ENCODE measurements at regions not wholly inside any gene's neighbourhood (a gene's known extent, or its start where the extent isn't known, plus 50 kb on each side); places are given as distances from the start of the nearest gene placed in this dataset.

DNA sequence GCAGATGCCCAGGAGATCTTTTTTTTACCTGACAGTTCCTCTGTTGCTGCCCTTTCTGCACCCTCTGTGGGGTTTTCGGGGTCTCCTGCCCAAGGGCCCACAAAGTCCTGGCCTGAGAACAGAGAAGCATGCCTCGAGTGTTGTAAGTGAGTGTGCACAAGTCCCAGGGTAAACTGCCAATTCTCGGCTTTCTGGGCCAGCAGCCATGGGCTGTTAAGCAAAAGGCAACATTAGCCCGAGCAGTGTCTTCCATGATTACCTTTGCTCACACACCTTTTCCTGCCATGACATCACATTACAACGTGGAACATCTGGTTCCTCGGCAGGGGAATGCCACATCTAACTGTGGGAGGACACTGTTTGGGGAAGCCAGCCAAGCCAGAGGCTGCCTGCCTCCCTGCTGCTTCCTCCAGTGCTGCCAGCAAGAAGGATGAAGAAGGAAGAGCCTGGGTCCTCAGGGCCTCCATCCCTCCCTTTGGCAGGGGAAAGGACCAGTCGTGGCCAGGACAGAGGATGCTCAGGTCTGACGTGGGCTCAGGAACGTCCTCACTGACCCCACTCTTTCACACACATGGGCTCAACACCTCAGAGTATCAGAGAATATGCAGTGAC lies 485.9 kb downstream of the OMA1 start:
- no peak for TF ChIP-seq FOXP2 (optimal IDR thresholded peaks at IDR 0.05; ENCODE audit: borderline replicate concordance, extremely low read depth, extremely low read length, insufficient read depth)
- no peak for TF ChIP-seq POLR2AphosphoS5 (IDR thresholded peaks at IDR 0.05; ENCODE audit: low read depth, low read length)
- TF ChIP-seq TAF1 (IDR thresholded peaks at IDR 0.05; ENCODE audit: borderline replicate concordance, insufficient read depth, low read length): no peak
- TF ChIP-seq SIN3A (IDR thresholded peaks at IDR 0.05; ENCODE audit: borderline replicate concordance, insufficient read depth, low read length): no peak

DNA sequence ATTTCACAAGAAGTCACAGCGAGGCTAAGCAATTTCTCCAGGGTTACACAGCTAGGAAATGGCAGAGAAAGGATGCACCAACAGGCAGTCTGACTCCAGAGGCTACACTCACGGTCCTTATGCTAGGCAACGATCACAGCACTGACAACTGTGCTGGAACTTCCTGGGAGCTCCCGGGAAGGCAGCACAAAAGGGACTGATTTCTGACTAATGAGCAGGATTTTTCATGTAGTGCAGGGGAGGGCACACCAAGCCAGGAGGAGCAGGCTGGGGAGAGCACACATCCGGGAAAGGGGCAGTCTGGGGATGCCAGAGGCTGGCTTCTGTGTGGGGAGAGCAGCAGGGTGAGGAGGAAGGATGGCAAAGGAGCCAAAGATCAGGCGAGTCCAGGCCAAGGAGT lies 486.7 kb downstream of the OMA1 start:
- TF ChIP-seq, protein P1, sequence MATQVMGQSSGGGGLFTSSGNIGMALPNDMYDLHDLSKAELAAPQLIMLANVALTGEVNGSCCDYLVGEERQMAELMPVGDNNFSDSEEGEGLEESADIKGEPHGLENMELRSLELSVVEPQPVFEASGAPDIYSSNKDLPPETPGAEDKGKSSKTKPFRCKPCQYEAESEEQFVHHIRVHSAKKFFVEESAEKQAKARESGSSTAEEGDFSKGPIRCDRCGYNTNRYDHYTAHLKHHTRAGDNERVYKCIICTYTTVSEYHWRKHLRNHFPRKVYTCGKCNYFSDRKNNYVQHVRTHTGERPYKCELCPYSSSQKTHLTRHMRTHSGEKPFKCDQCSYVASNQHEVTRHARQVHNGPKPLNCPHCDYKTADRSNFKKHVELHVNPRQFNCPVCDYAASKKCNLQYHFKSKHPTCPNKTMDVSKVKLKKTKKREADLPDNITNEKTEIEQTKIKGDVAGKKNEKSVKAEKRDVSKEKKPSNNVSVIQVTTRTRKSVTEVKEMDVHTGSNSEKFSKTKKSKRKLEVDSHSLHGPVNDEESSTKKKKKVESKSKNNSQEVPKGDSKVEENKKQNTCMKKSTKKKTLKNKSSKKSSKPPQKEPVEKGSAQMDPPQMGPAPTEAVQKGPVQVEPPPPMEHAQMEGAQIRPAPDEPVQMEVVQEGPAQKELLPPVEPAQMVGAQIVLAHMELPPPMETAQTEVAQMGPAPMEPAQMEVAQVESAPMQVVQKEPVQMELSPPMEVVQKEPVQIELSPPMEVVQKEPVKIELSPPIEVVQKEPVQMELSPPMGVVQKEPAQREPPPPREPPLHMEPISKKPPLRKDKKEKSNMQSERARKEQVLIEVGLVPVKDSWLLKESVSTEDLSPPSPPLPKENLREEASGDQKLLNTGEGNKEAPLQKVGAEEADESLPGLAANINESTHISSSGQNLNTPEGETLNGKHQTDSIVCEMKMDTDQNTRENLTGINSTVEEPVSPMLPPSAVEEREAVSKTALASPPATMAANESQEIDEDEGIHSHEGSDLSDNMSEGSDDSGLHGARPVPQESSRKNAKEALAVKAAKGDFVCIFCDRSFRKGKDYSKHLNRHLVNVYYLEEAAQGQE (IDR thresholded peaks at IDR 0.05; ENCODE audit: insufficient read depth in 1 of 2, low read depth in 2 of 2, low read length in 2 of 2): no peak
- TF ChIP-seq POLR2AphosphoS5 (IDR thresholded peaks at IDR 0.05; ENCODE audit: low read depth, low read length) (no peak), TAF1 (IDR thresholded peaks at IDR 0.05; ENCODE audit: borderline replicate concordance, insufficient read depth, low read length) (no peak), FOXP2 (optimal IDR thresholded peaks at IDR 0.05; ENCODE audit: borderline replicate concordance, extremely low read depth, extremely low read length, insufficient read depth) (no peak), SIN3A (IDR thresholded peaks at IDR 0.05; ENCODE audit: borderline replicate concordance, insufficient read depth, low read length) (no peak)

DNA sequence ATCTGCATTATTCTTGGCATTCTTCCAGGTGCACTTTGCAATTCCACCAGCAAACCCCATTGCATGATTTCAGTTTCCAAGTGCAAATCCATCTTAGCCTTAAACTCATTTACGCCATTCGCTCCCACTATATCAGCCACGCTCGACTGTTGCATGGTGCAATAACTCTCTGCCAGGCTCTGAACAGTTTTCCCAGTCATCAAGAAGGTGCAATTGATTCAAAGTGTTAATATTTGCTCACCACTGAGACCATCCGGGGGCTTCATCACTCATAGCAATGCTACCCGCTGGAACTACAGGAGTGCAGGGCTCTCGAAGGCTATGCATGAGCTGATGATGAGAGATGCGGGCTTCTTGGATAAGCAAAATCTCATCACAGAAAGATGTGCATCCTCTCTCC lies 488.2 kb downstream of the OMA1 start:
- TF ChIP-seq POLR2AphosphoS5 (IDR thresholded peaks at IDR 0.05; ENCODE audit: low read depth, low read length) (no peak), TAF1 (IDR thresholded peaks at IDR 0.05; ENCODE audit: borderline replicate concordance, insufficient read depth, low read length) (no peak), SIN3A (IDR thresholded peaks at IDR 0.05; ENCODE audit: borderline replicate concordance, insufficient read depth, low read length) (no peak), FOXP2 (optimal IDR thresholded peaks at IDR 0.05; ENCODE audit: borderline replicate concordance, extremely low read depth, extremely low read length, insufficient read depth) (no peak)
- TF ChIP-seq, protein P1 (IDR thresholded peaks at IDR 0.05; ENCODE audit: insufficient read depth in 1 of 2, low read depth in 2 of 2, low read length in 2 of 2): no peak

DNA sequence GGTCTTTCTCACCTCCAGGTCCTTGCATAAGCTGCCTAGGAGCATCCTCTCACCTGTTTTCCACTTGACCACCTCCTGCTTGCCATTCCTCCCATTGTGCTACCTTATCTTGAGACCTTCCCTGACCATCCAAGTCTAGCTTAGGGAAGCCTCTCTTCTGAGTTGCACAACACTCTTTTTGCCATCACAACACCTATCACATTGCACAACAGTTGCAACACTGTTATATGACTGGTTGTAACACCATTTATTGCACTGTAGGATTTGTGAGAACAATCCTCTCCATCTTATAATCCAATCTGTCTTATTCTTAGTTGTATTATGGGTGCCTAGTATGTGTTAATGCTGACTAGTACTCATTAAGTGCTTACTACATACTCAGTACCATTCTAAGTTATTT lies 488.7 kb downstream of the OMA1 start:
- TF ChIP-seq SIN3A (IDR thresholded peaks at IDR 0.05; ENCODE audit: borderline replicate concordance, insufficient read depth, low read length): no peak
- no peak for TF ChIP-seq FOXP2 (optimal IDR thresholded peaks at IDR 0.05; ENCODE audit: borderline replicate concordance, extremely low read depth, extremely low read length, insufficient read depth)
- TF ChIP-seq, protein P1 (IDR thresholded peaks at IDR 0.05; ENCODE audit: insufficient read depth in 1 of 2, low read depth in 2 of 2, low read length in 2 of 2): no peak
- TF ChIP-seq POLR2AphosphoS5 (IDR thresholded peaks at IDR 0.05; ENCODE audit: low read depth, low read length): no peak

DNA sequence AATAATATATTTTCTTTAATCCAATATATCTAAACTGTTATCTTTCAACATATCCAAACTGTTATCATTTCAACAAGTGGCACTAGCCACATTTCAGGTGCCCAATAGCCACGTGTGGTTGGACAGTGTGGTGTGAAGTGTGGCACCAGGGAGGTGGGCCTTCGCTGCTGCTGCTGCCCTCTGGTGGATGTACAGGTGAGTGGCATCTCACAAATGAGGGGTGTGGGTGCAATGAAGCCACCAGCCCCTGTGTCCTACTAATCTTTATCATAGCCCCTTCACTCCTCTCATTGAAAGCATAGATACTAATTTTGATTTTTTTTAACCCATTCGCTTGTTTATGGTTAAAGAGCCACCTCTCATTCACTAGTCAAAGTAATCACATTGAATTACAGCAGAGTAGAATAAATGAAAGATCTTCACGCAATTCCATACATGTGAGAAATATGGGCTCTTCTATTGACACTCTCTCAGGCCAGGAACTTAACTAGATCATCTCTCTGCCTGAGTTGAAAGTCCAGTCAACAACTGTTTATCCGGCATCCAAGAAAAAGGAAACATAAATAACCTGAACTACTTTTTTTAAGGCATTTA lies 499.2 kb downstream of the OMA1 start:
- TF ChIP-seq POLR2AphosphoS5 (IDR thresholded peaks at IDR 0.05; ENCODE audit: low read depth, low read length) (no peak), TAF1 (IDR thresholded peaks at IDR 0.05; ENCODE audit: borderline replicate concordance, insufficient read depth, low read length) (no peak), SIN3A (IDR thresholded peaks at IDR 0.05; ENCODE audit: borderline replicate concordance, insufficient read depth, low read length) (no peak), FOXP2 (optimal IDR thresholded peaks at IDR 0.05; ENCODE audit: borderline replicate concordance, extremely low read depth, extremely low read length, insufficient read depth) (no peak)
- TF ChIP-seq, protein P1 (IDR thresholded peaks at IDR 0.05; ENCODE audit: insufficient read depth in 1 of 2, low read depth in 2 of 2, low read length in 2 of 2): no peak
